Right lobe of liver (tissue), 4 donors: ENCODE measurements at regions not wholly inside any gene's neighbourhood (a gene's known extent, or its start where the extent isn't known, plus 50 kb on each side); places are given as distances from the start of the nearest gene placed in this dataset.

Source experiments
- CTCF ChIP-seq, 4 donors: fragments of 200-600 bp in 3 of 4; fragments of 450-650 bp in 1 of 4; IDR thresholded peaks; one replicate each; pipeline versions ENCODE4 v1.5.1 to v1.8.0; 2016 to 2022; ENCODE audit warnings: antibody characterized with exemption in 4 of 4, mild to moderate bottlenecking in 2 of 4
- POLR2A ChIP-seq: fragments of 450-650 bp; IDR thresholded peaks from one replicate; pipeline ENCODE4 v1.6.1; 2017; ENCODE audit warnings: antibody characterized with exemption, mild to moderate bottlenecking
- donor health status: DM: no; HTN: no; CAD: no.
- donor health status: DM: no; HTN: no; CAD: no.
- donor health status: DM: no; HTN: yes; CAD: no.

DNA sequence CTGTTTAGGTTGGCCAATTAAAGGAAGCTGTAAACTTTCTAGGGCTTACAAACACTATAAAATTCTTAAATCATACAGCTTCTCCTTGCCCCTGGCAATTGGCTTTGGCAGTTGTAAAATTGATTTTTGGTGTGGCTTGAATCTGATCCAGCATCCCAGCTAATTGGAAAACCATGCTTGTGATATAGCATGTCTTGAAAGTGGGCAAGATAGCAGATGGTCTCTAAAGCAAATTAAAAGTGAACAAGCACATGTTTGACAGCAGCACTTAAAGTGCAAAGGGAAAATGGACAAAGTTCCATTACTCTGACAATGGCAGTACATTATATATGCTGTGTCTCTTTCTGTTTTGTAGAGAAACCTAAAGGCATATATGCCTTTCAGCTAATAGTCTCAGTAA is 302.9 kb upstream of the NXPH2 start:
- TF ChIP-seq CTCF (IDR thresholded peaks at IDR 0.05) (no peak), POLR2A (no peak)
